GM18873 (cell line): ENCODE measurements at regions not wholly inside any gene's neighbourhood (a gene's known extent, or its start where the extent isn't known, plus 50 kb on each side); places are given as distances from the start of the nearest gene placed in this dataset.
"Not testable (repeated sequence)": the region's sequence is repeated elsewhere in the genome, so short reads cannot be mapped to it uniquely, and the experiment has no call there.

Experiments
- ATAC-seq: cut with Tn5 transposase; IDR thresholded peaks from one replicate; pipeline ENCODE4 v1.9.1; 2021; ENCODE audit warnings: mild to moderate bottlenecking, moderate library complexity, moderate number of reproducible peaks; ENCODE audit not compliant: unreplicated experiment, low FRiP score

GRCh38 chr5:2102819-2103776, 220.4 kb upstream of the IRX4 start:
- no peak for ATAC-seq

- no peak for ATAC-seq
These were observed 219.0 kb upstream of the IRX4 start for GRCh38 chr5:2101685-2102084.

- ATAC-seq: no peak
These were observed 214.3 kb upstream of the IRX4 start for GRCh38 chr5:2096887-2097505.

GRCh38 chr5:2095011-2095410, 212.3 kb upstream of the IRX4 start:
- ATAC-seq: no peak

GRCh38 chr5:2094616-2094995, 211.9 kb upstream of the IRX4 start:
- no peak for ATAC-seq

- ATAC-seq: no peak
These were observed 211.3 kb upstream of the IRX4 start for GRCh38 chr5:2093859-2094615.

GRCh38 chr5:2091921-2092320, 209.2 kb upstream of the IRX4 start:
- no peak for ATAC-seq

- ATAC-seq: no peak
These were observed 205.3 kb upstream of the IRX4 start for GRCh38 chr5:2087980-2088379.

- no peak for ATAC-seq
These were observed 192.6 kb upstream of the IRX4 start for GRCh38 chr5:2075365-2075764.

- no peak for ATAC-seq
These were observed 188.8 kb upstream of the IRX4 start for GRCh38 chr5:2071562-2071961.

- ATAC-seq: not testable (repeated sequence)
These were observed 188.1 kb upstream of the IRX4 start for GRCh38 chr5:2070787-2071186.

GRCh38 chr5:2068531-2068930, 185.8 kb upstream of the IRX4 start:
- ATAC-seq: no peak

- no peak for ATAC-seq
These were observed 183.6 kb upstream of the IRX4 start for GRCh38 chr5:2066373-2066772.

- ATAC-seq: not testable (repeated sequence)
These were observed 180.7 kb upstream of the IRX4 start for GRCh38 chr5:2063380-2063779.

GRCh38 chr5:2052687-2053086, 170.0 kb upstream of the IRX4 start:
- ATAC-seq: no peak

- no peak for ATAC-seq
These were observed 167.2 kb upstream of the IRX4 start for GRCh38 chr5:2049876-2050275.

GRCh38 chr5:2048664-2049063, 165.9 kb upstream of the IRX4 start:
- ATAC-seq: no peak

- ATAC-seq: no peak
These were observed 164.7 kb upstream of the IRX4 start for GRCh38 chr5:2047341-2047927.

GRCh38 chr5:2044041-2044440, 161.3 kb upstream of the IRX4 start:
- ATAC-seq: no peak

GRCh38 chr5:2039180-2039531, 156.4 kb upstream of the IRX4 start:
- ATAC-seq: no peak
